Astrocyte (in vitro differentiated cells and primary cell): ENCODE measurements at regions not wholly inside any gene's neighbourhood (a gene's known extent, or its start where the extent isn't known, plus 50 kb on each side); places are given as distances from the start of the nearest gene placed in this dataset.

Source experiments
- DNase-seq: peaks from one replicate; pipeline ENCODE4 v3.0.0-alpha.2; 2010; ENCODE audit warnings: low read depth
- FAIRE-seq: peaks from 2 replicates; lab custom pipeline; 2011; peaks lifted over from hg19 to GRCh38; lab: Jason Lieb, UNC
- H2AFZ ChIP-seq: 2 replicates; pipeline ENCODE4 v1.6.0; 2012; ENCODE audit warnings: low read depth, low read length, inconsistent platforms
- H3K27ac ChIP-seq: 2 replicates; pipeline ENCODE4 v1.5.1; 2011; ENCODE audit warnings: low read depth, low read length, inconsistent platforms
- H3K27me3 ChIP-seq: 2 replicates; pipeline ENCODE4 v1.6.0; 2011; ENCODE audit warnings: low read length, inconsistent platforms; ENCODE audit not compliant: insufficient read depth
- H3K36me3 ChIP-seq: 2 replicates; pipeline ENCODE4 v1.5.1; 2011; ENCODE audit warnings: low read length, inconsistent platforms; ENCODE audit not compliant: insufficient read depth
- H3K4me1 ChIP-seq: 2 replicates; pipeline ENCODE4 v1.5.1; 2011; ENCODE audit warnings: low read length, inconsistent platforms; ENCODE audit not compliant: insufficient read depth
- H3K4me2 ChIP-seq: 2 replicates; pipeline ENCODE4 v1.6.0; 2012; ENCODE audit warnings: low read length, inconsistent platforms
- H3K4me3 ChIP-seq: 2 replicates; pipeline ENCODE4 v1.5.1; 2011; ENCODE audit warnings: low read depth, mild to moderate bottlenecking, low read length, inconsistent platforms; ENCODE audit not compliant: insufficient read depth
- H3K79me2 ChIP-seq: 2 replicates; pipeline ENCODE4 v1.6.0; 2012; ENCODE audit warnings: mild to moderate bottlenecking, low read length, inconsistent platforms; ENCODE audit not compliant: insufficient read depth
- H3K9ac ChIP-seq: 2 replicates; pipeline ENCODE4 v1.6.0; 2012; ENCODE audit warnings: mild to moderate bottlenecking, low read length, inconsistent platforms
- H3K9me3 ChIP-seq: 2 replicates; pipeline ENCODE4 v1.5.1; 2012; ENCODE audit warnings: low read depth, mild to moderate bottlenecking, low read length, inconsistent platforms; ENCODE audit not compliant: insufficient read depth
- H4K20me1 ChIP-seq: 2 replicates; pipeline ENCODE4 v1.6.0; 2012; ENCODE audit warnings: low read length, inconsistent platforms; ENCODE audit not compliant: insufficient read depth
- H3K27ac Mint-ChIP-seq: one replicate; pipeline ENCODE4 v1.8.0; 2021; ENCODE audit warnings: mild to moderate bottlenecking, mixed read lengths; ENCODE audit not compliant: unreplicated experiment
- H3K27me3 Mint-ChIP-seq: one replicate; pipeline ENCODE4 v1.8.0; 2021; ENCODE audit warnings: low read depth, mixed read lengths; ENCODE audit not compliant: unreplicated experiment
- H3K36me3 Mint-ChIP-seq: one replicate; pipeline ENCODE4 v1.8.0; 2021; ENCODE audit warnings: low read depth, mixed read lengths; ENCODE audit not compliant: unreplicated experiment
- H3K4me1 Mint-ChIP-seq: one replicate; pipeline ENCODE4 v1.8.0; 2021; ENCODE audit warnings: low read depth, mixed read lengths; ENCODE audit not compliant: unreplicated experiment
- H3K4me3 Mint-ChIP-seq: one replicate; pipeline ENCODE4 v1.8.0; 2021; ENCODE audit warnings: mild to moderate bottlenecking, moderate library complexity, mixed read lengths; ENCODE audit not compliant: unreplicated experiment
- H3K9me3 Mint-ChIP-seq: one replicate; pipeline ENCODE4 v1.8.0; 2021; ENCODE audit warnings: mild to moderate bottlenecking, mixed read lengths; ENCODE audit not compliant: unreplicated experiment
- CTCF ChIP-seq: IDR thresholded peaks from 2 replicates; pipeline ENCODE4 v1.5.1; 2011; ENCODE audit warnings: low read depth, mild to moderate bottlenecking, inconsistent platforms, low read length, moderate library complexity; ENCODE audit not compliant: insufficient read depth
- EZH2 ChIP-seq: IDR thresholded peaks from 2 replicates; pipeline ENCODE4 v1.6.1; 2012; ENCODE audit warnings: mild to moderate bottlenecking, low read length, inconsistent platforms; ENCODE audit not compliant: insufficient read depth

GRCh38 chr15:29356786-29357185 is 87.2 kb upstream of the NSMCE3 start:
- Mint-ChIP-seq H3K9me3 (no peaks in the 10 kb centered on the region), H3K27ac (no peak overlapping the region), H3K4me1 (peaks cover 4% of the 10 kb centered on the region), H3K36me3 (no peaks in the 10 kb centered on the region), H3K27me3 (peaks cover 8% of the 10 kb centered on the region), H3K4me3 (no peak overlapping the region)
- H3K4me1 ChIP-seq: no peaks in the 10 kb centered on the region
- H3K36me3 ChIP-seq: no peaks in the 10 kb centered on the region
- no peaks in the 10 kb centered on the region for H4K20me1 ChIP-seq
- no peak overlapping the region for H3K27ac ChIP-seq
- FAIRE-seq: no peak
- TF ChIP-seq EZH2: no peak
- no peak for TF ChIP-seq CTCF
- H3K4me2 ChIP-seq: no peak overlapping the region
- no peaks in the 10 kb centered on the region for H3K27me3 ChIP-seq
- no peak overlapping the region for H3K4me3 ChIP-seq
- H3K79me2 ChIP-seq: no peaks in the 10 kb centered on the region
- no peak overlapping the region for H3K9ac ChIP-seq
- H2AFZ ChIP-seq: no peak overlapping the region
- H3K9me3 ChIP-seq: no peaks in the 10 kb centered on the region
- DNase-seq: no peak

DNA sequence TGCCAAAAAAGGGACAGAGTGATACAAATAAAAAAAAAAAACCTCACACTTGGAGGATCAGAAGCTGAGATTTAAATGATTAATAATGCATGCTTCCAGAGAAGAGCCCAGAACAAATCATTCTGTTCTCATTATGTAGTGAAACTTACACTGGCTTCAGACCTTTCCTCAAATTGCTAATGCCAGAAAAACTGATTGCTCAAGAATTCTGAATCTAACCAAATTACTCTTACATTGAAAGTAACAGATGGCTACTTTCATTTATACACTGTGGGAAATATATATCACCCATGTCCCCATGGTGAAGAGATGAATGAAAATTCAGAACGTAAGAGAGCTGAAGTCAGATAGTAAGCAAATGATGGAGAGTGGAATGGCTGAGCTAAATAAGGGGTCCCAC is 85.9 kb upstream of the NSMCE3 start:
- Mint-ChIP-seq H3K27ac (no peak overlapping the region), H3K9me3 (no peaks in the 10 kb centered on the region), H3K27me3 (peaks cover 8% of the 10 kb centered on the region), H3K4me3 (no peak overlapping the region), H3K36me3 (no peaks in the 10 kb centered on the region), H3K4me1 (no peaks in the 10 kb centered on the region)
- Histone ChIP-seq H3K9me3 (no peaks in the 10 kb centered on the region), H3K4me2 (no peak overlapping the region), H3K9ac (no peak overlapping the region), H3K4me3 (no peak overlapping the region), H3K4me1 (no peaks in the 10 kb centered on the region), H3K27me3 (no peaks in the 10 kb centered on the region), H2AFZ (no peak overlapping the region), H3K79me2 (no peaks in the 10 kb centered on the region), H3K27ac (no peak overlapping the region), H3K36me3 (no peaks in the 10 kb centered on the region), H4K20me1 (no peaks in the 10 kb centered on the region)
- FAIRE-seq (no peak), DNase-seq (no peak)
- TF ChIP-seq CTCF (no peak), EZH2 (no peak)

- Histone ChIP-seq H4K20me1 (no peaks in the 10 kb centered on the region), H3K27ac (no peak overlapping the region), H3K79me2 (no peaks in the 10 kb centered on the region), H3K4me3 (no peak overlapping the region), H3K9ac (no peak overlapping the region), H3K4me1 (no peaks in the 10 kb centered on the region), H3K36me3 (no peaks in the 10 kb centered on the region), H3K9me3 (no peaks in the 10 kb centered on the region), H3K4me2 (no peak overlapping the region), H2AFZ (no peak overlapping the region), H3K27me3 (no peaks in the 10 kb centered on the region)
- no peaks in the 10 kb centered on the region for H3K9me3 Mint-ChIP-seq
- DNase-seq (no peak), FAIRE-seq (no peak)
- H3K4me1 Mint-ChIP-seq: peaks cover 4% of the 10 kb centered on the region
- H3K36me3 Mint-ChIP-seq: no peaks in the 10 kb centered on the region
- no peak overlapping the region for H3K27ac Mint-ChIP-seq
- no peak overlapping the region for H3K4me3 Mint-ChIP-seq
- peaks cover 8% of the 10 kb centered on the region for H3K27me3 Mint-ChIP-seq
- TF ChIP-seq CTCF (no peak), EZH2 (no peak)
Measured at GRCh38 chr15:29352402-29352801, 82.8 kb upstream of the NSMCE3 start.
